CD4-positive, alpha-beta T cell (primary cell): ENCODE measurements at regions not wholly inside any gene's neighbourhood (a gene's known extent, or its start where the extent isn't known, plus 50 kb on each side); places are given as distances from the start of the nearest gene placed in this dataset.

Experiments used
- ATAC-seq: fragments of 200-7000 bp; cut with Tn5 transposase; one replicate; pipeline ENCODE4 v1.10.0; 2022; ENCODE audit warnings: mild to moderate bottlenecking; ENCODE audit not compliant: poor library complexity
- CTCF ChIA-PET: fragments of 350-600 bp; sonication (Branson Sonifier 250); formaldehyde crosslinking; loops from one replicate; lab custom pipeline; 2021; ENCODE audit warnings: antibody characterized with exemption, inconsistent platforms; lab: Charles Lee
- POLR2A ChIA-PET: fragments of 350-600 bp; sonication (Branson Sonifier 250); formaldehyde crosslinking; loops from one replicate; lab custom pipeline; 2021; ENCODE audit warnings: antibody characterized with exemption, inconsistent platforms; lab: Charles Lee
- DNase-seq, 14 experiments: peaks; one replicate each; pipeline ENCODE4 v3.0.0-alpha.2; 2013 to 2020; ENCODE audit warnings: mixed read lengths in 2 of 14
- H3K27ac ChIP-seq, 2 donors: one replicate each; pipeline versions ENCODE4 v1.5.1 to v1.7.0; 2013; ENCODE audit warnings: low read length in 2 of 2, low read depth in 1 of 2, mild to moderate bottlenecking in 1 of 2
- H3K27me3 ChIP-seq, 2 experiments: 1 replicate in 1 of 2; 2 replicates in 1 of 2; pipeline versions ENCODE4 v1.6.1 to v1.7.0; 2013; ENCODE audit warnings: low read length in 2 of 2, control low read depth in 1 of 2, mild to moderate bottlenecking in 1 of 2, moderate library complexity in 1 of 2; ENCODE audit not compliant: insufficient read depth in 2 of 2, control insufficient read depth in 1 of 2
- H3K36me3 ChIP-seq: one replicate; pipeline ENCODE4 v1.6.1; 2013; ENCODE audit warnings: low read length, control low read depth; ENCODE audit not compliant: insufficient read depth
- H3K4me1 ChIP-seq: one replicate; pipeline ENCODE4 v1.6.1; 2013; ENCODE audit warnings: low read length, control low read depth; ENCODE audit not compliant: insufficient read depth
- H3K4me3 ChIP-seq: one replicate; pipeline ENCODE4 v1.5.1; 2013; ENCODE audit warnings: mild to moderate bottlenecking, low read length, moderate library complexity
- H3K9me3 ChIP-seq, 2 experiments: 1 replicate in 1 of 2; 2 replicates in 1 of 2; pipeline versions ENCODE4 v1.6.1 to v1.7.0; 2013; ENCODE audit warnings: low read length in 2 of 2, mild to moderate bottlenecking in 2 of 2, control low read depth in 1 of 2, moderate library complexity in 1 of 2; ENCODE audit not compliant: control insufficient read depth in 1 of 2, insufficient read depth in 1 of 2
- H3K27ac Mint-ChIP-seq: one replicate; pipeline ENCODE4 v1.8.0; 2020; ENCODE audit warnings: mixed read lengths
- H3K27me3 Mint-ChIP-seq: one replicate; pipeline ENCODE4 v1.8.0; 2021; ENCODE audit warnings: mixed read lengths
- H3K36me3 Mint-ChIP-seq: one replicate; pipeline ENCODE4 v1.8.0; 2021; ENCODE audit warnings: low read depth, mixed read lengths
- H3K4me1 Mint-ChIP-seq: one replicate; pipeline ENCODE4 v1.8.0; 2021; ENCODE audit warnings: low read depth, mixed read lengths
- H3K4me3 Mint-ChIP-seq: one replicate; pipeline ENCODE4 v1.8.0; 2020; ENCODE audit warnings: mild to moderate bottlenecking, mixed read lengths
- H3K9me3 Mint-ChIP-seq: one replicate; pipeline ENCODE4 v1.8.0; 2020; ENCODE audit warnings: mixed read lengths
- CTCF ChIP-seq: fragments of 200-600 bp; IDR thresholded peaks from one replicate; pipeline ENCODE4 v1.8.0; 2022; ENCODE audit warnings: antibody characterized with exemption, mild to moderate bottlenecking
- intact Hi-C, 2 experiments: fragments of 100-400 bp; cut with DNase I in 1 of 2; cut with micrococcal nuclease in 1 of 2; formaldehyde crosslinking; loops; one replicate each; pipeline versions ENCODE4 v1.15.1 to v1.9.0; 2023 to 2025; cut with DNase I, micrococcal nuclease

- Mint-ChIP-seq H3K4me3 (no peak overlapping the region), H3K4me1 (no peaks in the 10 kb centered on the region), H3K9me3 (no peaks in the 10 kb centered on the region), H3K36me3 (no peaks in the 10 kb centered on the region), H3K27ac (no peak overlapping the region), H3K27me3 (no peaks in the 10 kb centered on the region)
- Histone ChIP-seq H3K9me3 (no peaks in the 10 kb centered on the region), H3K36me3 (no peaks in the 10 kb centered on the region), H3K27me3 (no peaks in the 10 kb centered on the region), H3K4me1 (no peaks in the 10 kb centered on the region), H3K27ac (no peak overlapping the region), H3K4me3 (no peak overlapping the region)
- intact Hi-C loops, result no loop called here
- TF ChIP-seq CTCF, result no peak
- ATAC-seq (no peak), DNase-seq (no peak)
- ChIA-PET CTCF (no interaction called here), POLR2A (no interaction called here)
Measured at GRCh38 chr10:21010615-21011014, 113.5 kb upstream of the NEBL start.

GRCh38 chr10:21003240-21003822 lies 106.2 kb upstream of the NEBL start:
- ChIA-PET POLR2A (no interaction called here), CTCF (no interaction called here)
- no peak for TF ChIP-seq CTCF
- Mint-ChIP-seq H3K27ac (no peak overlapping the region), H3K4me3 (no peak overlapping the region), H3K27me3 (no peaks in the 10 kb centered on the region), H3K36me3 (no peaks in the 10 kb centered on the region), H3K9me3 (no peaks in the 10 kb centered on the region), H3K4me1 (no peaks in the 10 kb centered on the region)
- ATAC-seq, result no peak
- no peak overlapping the region for H3K27ac ChIP-seq
- H3K4me3 ChIP-seq, result no peak overlapping the region
- no peaks in the 10 kb centered on the region for H3K27me3 ChIP-seq
- intact Hi-C loops, result no loop called here
- H3K9me3 ChIP-seq, result no peaks in the 10 kb centered on the region
- no peaks in the 10 kb centered on the region for H3K36me3 ChIP-seq
- no peaks in the 10 kb centered on the region for H3K4me1 ChIP-seq
- DNase-seq, result no peak

- H3K36me3 Mint-ChIP-seq, result no peaks in the 10 kb centered on the region
- no peak for ATAC-seq
Measured at GRCh38 chr10:21002091-21002878, 105.2 kb upstream of the NEBL start.

More at GRCh38 chr10:21002091-21002878, 105.2 kb upstream of the NEBL start:
- CTCF ChIA-PET, result interaction anchor here (0.6 kb wide), 1 partner anchor 951 kb away, joined by 5 read pairs; no protein-coding TSS in a partner anchor
- Histone ChIP-seq H3K4me3 (no peak overlapping the region), H3K27ac (no peak overlapping the region), H3K36me3 (no peaks in the 10 kb centered on the region), H3K27me3 (no peaks in the 10 kb centered on the region), H3K4me1 (no peaks in the 10 kb centered on the region), H3K9me3 (no peaks in the 10 kb centered on the region)
- intact Hi-C loops, result no loop called here
- Mint-ChIP-seq H3K9me3 (no peaks in the 10 kb centered on the region), H3K4me1 (no peaks in the 10 kb centered on the region), H3K27me3 (no peaks in the 10 kb centered on the region), H3K4me3 (no peak overlapping the region), H3K27ac (no peak overlapping the region)
- no peak for DNase-seq
- no peak for TF ChIP-seq CTCF
- POLR2A ChIA-PET, result no interaction called here
